Smooth muscle cell (in vitro differentiated cells): ENCODE measurements at regions not wholly inside any gene's neighbourhood (a gene's known extent, or its start where the extent isn't known, plus 50 kb on each side); places are given as distances from the start of the nearest gene placed in this dataset.

Experiments used
- DNase-seq: peaks from one replicate; lab custom pipeline; 2025; ENCODE audit not compliant: unreplicated experiment; lab: John Stamatoyannopoulos, UW
- H2AFZ ChIP-seq: fragments of 200-600 bp; sonication (generic); 2 replicates; pipeline ENCODE4 v1.6.0; 2016; ENCODE audit warnings: antibody characterized with exemption, low read depth, mild to moderate bottlenecking
- H3F3A ChIP-seq: fragments of 200-600 bp; sonication (generic); 2 replicates; pipeline ENCODE4 v1.6.0; 2017; ENCODE audit warnings: antibody characterized with exemption, low read depth
- H3K27ac ChIP-seq: fragments of 200-600 bp; sonication (generic); 2 replicates; pipeline ENCODE4 v1.5.1; 2016; ENCODE audit warnings: low read depth, mild to moderate bottlenecking
- H3K27me3 ChIP-seq: fragments of 200-600 bp; sonication (generic); 2 replicates; pipeline ENCODE4 v1.6.1; 2016; ENCODE audit warnings: low read depth, mild to moderate bottlenecking
- H3K36me3 ChIP-seq: fragments of 200-600 bp; sonication (generic); 2 replicates; pipeline ENCODE4 v1.5.1; 2016; ENCODE audit warnings: low read depth
- H3K4me1 ChIP-seq: fragments of 200-600 bp; sonication (generic); 2 replicates; pipeline ENCODE4 v1.5.1; 2016; ENCODE audit warnings: low read depth
- H3K4me2 ChIP-seq: fragments of 200-600 bp; sonication (generic); 2 replicates; pipeline ENCODE4 v1.6.0; 2016; ENCODE audit warnings: mild to moderate bottlenecking
- H3K4me3 ChIP-seq: fragments of 200-600 bp; sonication (generic); 2 replicates; pipeline ENCODE4 v1.5.1; 2016; ENCODE audit warnings: mild to moderate bottlenecking
- H3K79me2 ChIP-seq: fragments of 200-600 bp; sonication (generic); 2 replicates; pipeline ENCODE4 v1.6.0; 2016; ENCODE audit warnings: low read depth, mild to moderate bottlenecking
- H3K9ac ChIP-seq: fragments of 200-600 bp; sonication (generic); 2 replicates; pipeline ENCODE4 v1.6.0; 2016; ENCODE audit warnings: low read depth
- H3K9me3 ChIP-seq: fragments of 200-600 bp; sonication (generic); replicated peaks from 2 replicates; pipeline ENCODE4 v1.5.1; 2016; ENCODE audit warnings: low read depth
- H4K20me1 ChIP-seq: fragments of 200-600 bp; sonication (generic); 2 replicates; pipeline ENCODE4 v1.6.0; 2016; ENCODE audit warnings: low read depth
- CTCF ChIP-seq: fragments of 200-600 bp; sonication (generic); IDR thresholded peaks from 2 replicates; pipeline ENCODE4 v1.5.1; 2017; ENCODE audit warnings: borderline replicate concordance, mild to moderate bottlenecking, antibody characterized with exemption; ENCODE audit not compliant: insufficient read depth, poor library complexity, severe bottlenecking
- WGBS: methylation state at CpG from one replicate; pipeline ENCODE4 v1.1.7; 2016; ENCODE audit warnings: low lambda C conversion rate; 5-methylcytosine and 5-hydroxymethylcytosine counted together

GRCh38 chr11:25943031-25943430, 388.9 kb upstream of the ANO3 start:
- Histone ChIP-seq H3K79me2 (no peaks in the 10 kb centered on the region), H3K27ac (no peak overlapping the region), H3K9me3 (no peaks in the 10 kb centered on the region), H3K4me1 (peaks cover 9% of the 10 kb centered on the region), H3K4me3 (no peak overlapping the region), H4K20me1 (no peaks in the 10 kb centered on the region), H3K36me3 (no peaks in the 10 kb centered on the region), H3F3A (no peaks in the 10 kb centered on the region), H3K9ac (no peak overlapping the region), H3K27me3 (no peaks in the 10 kb centered on the region), H3K4me2 (no peak overlapping the region), H2AFZ (no peak overlapping the region)
- TF ChIP-seq CTCF: no peak
- 95% methylated on average over 6 of the region's 6 CpGs for WGBS
- DNase-seq: no peak

- Histone ChIP-seq H3K27ac (no peak overlapping the region), H3F3A (no peaks in the 10 kb centered on the region), H3K4me2 (no peak overlapping the region), H3K27me3 (no peaks in the 10 kb centered on the region), H3K79me2 (no peaks in the 10 kb centered on the region), H3K36me3 (no peaks in the 10 kb centered on the region), H3K4me1 (peaks cover 4% of the 10 kb centered on the region), H3K9ac (no peak overlapping the region), H2AFZ (no peak overlapping the region), H3K4me3 (no peak overlapping the region), H4K20me1 (no peaks in the 10 kb centered on the region), H3K9me3 (no peaks in the 10 kb centered on the region)
- TF ChIP-seq CTCF: no peak
- no peak for DNase-seq
- 94% methylated on average over 13 of the region's 17 CpGs for WGBS
These were observed 387.9 kb upstream of the ANO3 start for GRCh38 chr11:25943777-25944661.

GRCh38 chr11:25949918-25950317, 382.0 kb upstream of the ANO3 start:
- Histone ChIP-seq H3K36me3 (no peaks in the 10 kb centered on the region), H3K4me3 (no peak overlapping the region), H4K20me1 (no peaks in the 10 kb centered on the region), H3K4me2 (no peak overlapping the region), H3K27ac (no peak overlapping the region), H3K79me2 (no peaks in the 10 kb centered on the region), H3K27me3 (no peaks in the 10 kb centered on the region), H3K4me1 (peaks cover 4% of the 10 kb centered on the region), H3K9ac (no peak overlapping the region), H2AFZ (no peak overlapping the region), H3F3A (no peaks in the 10 kb centered on the region), H3K9me3 (no peaks in the 10 kb centered on the region)
- no peak for DNase-seq
- TF ChIP-seq CTCF: no peak
- WGBS: 82% methylated on average over 2 of the region's 2 CpGs

GRCh38 chr11:25953006-25953405, 378.9 kb upstream of the ANO3 start:
- Histone ChIP-seq H3K36me3 (no peaks in the 10 kb centered on the region), H3F3A (no peaks in the 10 kb centered on the region), H3K4me2 (no peak overlapping the region), H3K4me1 (no peaks in the 10 kb centered on the region), H3K79me2 (no peaks in the 10 kb centered on the region), H3K9ac (no peak overlapping the region), H4K20me1 (no peaks in the 10 kb centered on the region), H3K4me3 (no peak overlapping the region), H3K27ac (no peak overlapping the region), H3K27me3 (no peaks in the 10 kb centered on the region), H2AFZ (no peak overlapping the region), H3K9me3 (no peaks in the 10 kb centered on the region)
- TF ChIP-seq CTCF: no peak
- WGBS: 88% methylated on average over 3 of the region's 3 CpGs
- DNase-seq: no peak
